Adrenal gland (tissue), 9 donors: ENCODE measurements at regions not wholly inside any gene's neighbourhood (a gene's known extent, or its start where the extent isn't known, plus 50 kb on each side); places are given as distances from the start of the nearest gene placed in this dataset.

Source experiments
- DNase-seq, 7 donors: peaks; one replicate each; pipeline ENCODE4 v3.0.0-alpha.2; 2019 to 2020
- H3K27ac ChIP-seq, 5 donors: fragments of 200-600 bp; sonication (generic) in 4 of 5; 1 replicate in 3 of 5; 2 replicates in 2 of 5; pipeline versions ENCODE4 v1.5.1 to v1.8.0; 2016 to 2020; ENCODE audit warnings: mild to moderate bottlenecking in 1 of 5
- H3K27me3 ChIP-seq: fragments of 200-600 bp; 2 replicates; pipeline ENCODE4 v1.8.0; 2021
- H3K36me3 ChIP-seq, 2 donors: fragments of 200-600 bp; replicated peaks in 1 of 2; 1 replicate in 1 of 2; 2 replicates in 1 of 2; pipeline versions ENCODE4 v1.5.1 to v1.8.0; 2018 to 2022
- H3K4me1 ChIP-seq, 2 donors: fragments of 200-600 bp; replicated peaks in 1 of 2; 1 replicate in 1 of 2; 2 replicates in 1 of 2; pipeline versions ENCODE4 v1.5.1 to v1.8.0; 2018 to 2021
- H3K4me3 ChIP-seq, 4 donors: fragments of 200-600 bp; sonication (generic) in 3 of 4; one replicate each; pipeline ENCODE4 v1.5.1; 2016 to 2018
- H3K9me3 ChIP-seq, 3 donors: fragments of 200-600 bp; sonication (generic) in 1 of 3; replicated peaks in 1 of 3; 1 replicate in 2 of 3; 2 replicates in 1 of 3; pipeline versions ENCODE4 v1.5.1 to v1.8.0; 2016 to 2021
- CTCF ChIP-seq, 6 experiments: fragments of 450-650 bp in 4 of 6; fragments of 200-600 bp in 2 of 6; sonication (generic) in 1 of 6; IDR thresholded peaks; 1 replicate in 5 of 6; 2 replicates in 1 of 6; pipeline versions ENCODE4 v1.5.1 to v1.8.0; 2016 to 2021; ENCODE audit warnings: antibody characterized with exemption in 6 of 6, mild to moderate bottlenecking in 2 of 6, moderate library complexity in 1 of 6
- POLR2A ChIP-seq, 2 donors: fragments of 450-650 bp; IDR thresholded peaks; one replicate each; pipeline ENCODE4 v1.6.1; 2017; ENCODE audit warnings: antibody characterized with exemption in 2 of 2, mild to moderate bottlenecking in 2 of 2, moderate library complexity in 1 of 2
- WGBS, 4 donors: extraction: QIAGEN DNeasy Blood & Tissue Kit in 2 of 4; methylation state at CpG; one replicate each; pipeline versions ENCODE4 v1.1.5 to v1.1.7; 2013 to 2017; 5-methylcytosine and 5-hydroxymethylcytosine counted together
- intact Hi-C, 2 donors: fragments of 100-400 bp; cut with DNase I; formaldehyde crosslinking; loops; one replicate each; pipeline versions ENCODE4 v1.14.1 to v1.15.0; 2022 to 2023
- donor health status: healthy with polysubstance abuse.
- donor health status: Bipolar disorder and iron deficiency.
- donor health status: DM: yes; HTN: yes; CAD: no.
- donor health status: DM: no; HTN: no; CAD: no.
- donor health status: DM: no; HTN: no; CAD: no.

GRCh38 chr5:92370032-92370431 lies 986.9 kb upstream of the ARRDC3 start:
- intact Hi-C loops: no loop called here
- no peak for DNase-seq
- Histone ChIP-seq H3K27ac (no peak overlapping the region), H3K4me3 (no peak overlapping the region), H3K4me1 (no peaks in the 10 kb centered on the region), H3K36me3 (no peaks in the 10 kb centered on the region), H3K9me3 (no peaks in the 10 kb centered on the region), H3K27me3 (no peaks in the 10 kb centered on the region)
- TF ChIP-seq CTCF (IDR thresholded peaks at IDR 0.05): no peak
- no peak for TF ChIP-seq POLR2A (IDR thresholded peaks at IDR 0.05)
- 77 to 86% (median 83%) methylated on average over 3 of the region's 3 CpGs for WGBS, 4 donors

- TF ChIP-seq POLR2A (IDR thresholded peaks at IDR 0.05): no peak
- no peak for TF ChIP-seq CTCF (IDR thresholded peaks at IDR 0.05)
- Histone ChIP-seq H3K27me3 (no peaks in the 10 kb centered on the region), H3K9me3 (no peaks in the 10 kb centered on the region), H3K27ac (no peak overlapping the region), H3K4me3 (no peak overlapping the region), H3K4me1 (no peaks in the 10 kb centered on the region), H3K36me3 (no peaks in the 10 kb centered on the region)
- WGBS, 4 donors: 81 to 97% (median 91%) methylated on average over 1 of the region's 1 CpG
- intact Hi-C loops: no loop called here
- no peak for DNase-seq
These were observed 986.5 kb upstream of the ARRDC3 start for GRCh38 chr5:92369587-92369986.

- Histone ChIP-seq H3K4me1 (no peaks in the 10 kb centered on the region), H3K36me3 (no peaks in the 10 kb centered on the region), H3K27ac (no peak overlapping the region), H3K9me3 (peaks cover 0 to 3% (median 0%) of the 10 kb centered on the region in 3 donors), H3K27me3 (no peaks in the 10 kb centered on the region), H3K4me3 (no peak overlapping the region)
- no peak for DNase-seq
- TF ChIP-seq CTCF (IDR thresholded peaks at IDR 0.05) (no peak), POLR2A (IDR thresholded peaks at IDR 0.05) (no peak)
- 65 to 72% (median 68%) methylated on average over 3 of the region's 3 CpGs for WGBS, 4 donors
- intact Hi-C loops: no loop called here
These were observed 982.0 kb upstream of the ARRDC3 start for GRCh38 chr5:92364986-92365550.

DNA sequence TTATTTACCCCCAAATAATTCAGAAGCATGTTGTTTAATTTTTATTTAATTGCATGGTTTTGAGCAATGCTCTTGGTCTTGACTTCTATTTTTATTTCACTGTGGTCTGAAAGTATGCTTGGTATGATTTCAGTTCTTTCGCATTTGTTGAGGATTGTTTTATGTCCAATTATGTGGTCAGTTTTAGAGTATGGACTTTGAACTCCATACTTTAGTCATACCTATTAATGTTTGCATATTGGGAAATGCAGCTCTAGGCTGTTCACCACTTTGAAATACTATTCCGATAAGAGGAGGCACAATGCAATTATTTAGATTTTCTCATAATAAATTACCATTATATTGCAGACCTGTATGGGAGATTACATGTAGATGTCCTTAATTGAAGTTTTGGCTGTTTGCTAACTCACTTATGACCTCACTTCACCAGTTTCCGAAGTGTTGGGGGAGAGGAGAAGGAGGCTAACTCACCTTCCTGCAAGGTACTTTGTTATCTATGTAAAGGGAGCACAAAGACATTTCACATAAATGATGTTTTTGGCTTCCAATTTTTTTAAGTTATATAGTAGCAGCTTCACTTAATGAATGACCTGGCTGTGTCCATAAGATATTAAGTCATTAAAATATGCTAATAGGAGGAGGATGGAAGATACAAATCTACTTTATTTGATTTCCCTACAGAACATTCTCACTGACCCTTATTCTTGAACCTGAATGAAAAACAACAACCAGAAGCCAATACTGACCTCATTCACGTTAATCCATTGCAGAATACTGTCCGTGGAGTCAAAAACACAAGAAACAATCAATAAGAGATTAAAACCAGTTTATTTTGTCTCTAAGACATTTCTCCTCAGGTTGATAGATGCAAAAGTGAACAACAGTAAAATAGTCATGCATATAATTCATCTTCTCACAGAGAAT lies 970.3 kb upstream of the ARRDC3 start:
- Histone ChIP-seq H3K4me1 (no peaks in the 10 kb centered on the region), H3K27ac (no peak overlapping the region), H3K9me3 (no peaks in the 10 kb centered on the region), H3K27me3 (no peaks in the 10 kb centered on the region), H3K4me3 (no peak overlapping the region), H3K36me3 (no peaks in the 10 kb centered on the region)
- DNase-seq: no peak
- TF ChIP-seq CTCF (IDR thresholded peaks at IDR 0.05) (no peak), POLR2A (IDR thresholded peaks at IDR 0.05) (no peak)
- intact Hi-C loops: no loop called here
- WGBS, 4 donors: 66 to 74% (median 71%) methylated on average over 5 of the region's 5 CpGs
